Fibroblast of skin of abdomen (primary cell): ENCODE measurements at regions not wholly inside any gene's neighbourhood (a gene's known extent, or its start where the extent isn't known, plus 50 kb on each side); places are given as distances from the start of the nearest gene placed in this dataset.

Experiments used
- DNase-seq: peaks from one replicate; pipeline ENCODE4 v3.0.0-alpha.2; 2013

GRCh38 chr1:107000902-107001301 is 55.6 kb upstream of the PRMT6 start:
- DNase-seq: peak; percentile 59

DNA sequence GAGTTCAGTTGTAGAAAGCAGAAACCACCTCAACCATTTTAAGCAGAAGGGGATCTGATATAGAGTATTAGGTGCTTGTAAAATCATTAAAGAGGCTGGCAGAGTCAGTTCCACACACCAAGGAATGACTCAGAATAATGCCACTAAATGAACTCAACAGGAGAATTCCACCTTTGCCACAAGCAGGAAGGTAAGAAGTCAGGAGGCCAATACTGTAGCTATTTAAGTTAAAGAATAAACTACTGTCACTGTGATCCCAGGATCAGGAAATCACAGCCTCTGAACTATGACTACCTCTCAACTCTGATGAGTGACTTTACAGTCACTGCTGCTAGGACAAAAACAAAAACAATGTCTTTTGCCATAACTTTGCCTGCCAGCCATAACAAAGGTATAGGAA is 52.5 kb upstream of the PRMT6 start:
- DNase-seq: no peak

DNA sequence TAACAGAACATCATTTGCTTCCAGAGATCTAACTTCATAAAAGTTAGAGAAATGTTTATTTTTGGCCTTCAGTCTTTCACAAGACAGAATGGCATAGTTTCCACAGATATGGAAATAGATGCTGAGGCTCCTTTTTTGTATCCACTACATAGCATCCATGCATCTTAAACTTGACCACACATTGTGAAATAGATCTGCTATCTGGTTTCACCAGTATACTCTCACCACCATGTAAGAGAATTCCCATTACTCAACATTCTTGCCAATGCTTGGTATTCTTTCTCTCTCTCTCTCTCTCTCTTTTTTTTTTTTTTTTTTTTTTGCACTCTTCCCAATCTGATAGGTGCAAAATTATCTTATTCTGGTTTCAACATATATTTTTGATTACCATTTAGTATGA is 52.1 kb upstream of the PRMT6 start:
- DNase-seq: no peak
